Colonic mucosa (tissue), 4 donors: ENCODE measurements at regions not wholly inside any gene's neighbourhood (a gene's known extent, or its start where the extent isn't known, plus 50 kb on each side); places are given as distances from the start of the nearest gene placed in this dataset.

Source experiments
- DNase-seq: peaks from one replicate; pipeline ENCODE4 v3.0.0-alpha.2; 2020
- H3K27ac ChIP-seq: fragments of 200-600 bp; one replicate; pipeline ENCODE4 v1.8.0; 2021
- H3K27me3 ChIP-seq: fragments of 200-600 bp; one replicate; pipeline ENCODE4 v1.8.0; 2021
- H3K36me3 ChIP-seq: fragments of 200-600 bp; one replicate; pipeline ENCODE4 v1.8.0; 2021
- H3K4me1 ChIP-seq: fragments of 200-600 bp; one replicate; pipeline ENCODE4 v1.8.0; 2021; ENCODE audit warnings: mild to moderate bottlenecking
- H3K4me3 ChIP-seq: fragments of 200-600 bp; one replicate; pipeline ENCODE4 v1.8.0; 2021
- H3K9ac ChIP-seq, 2 donors: one replicate each; pipeline ENCODE4 v1.7.0; 2013; ENCODE audit warnings: control low read depth in 2 of 2, low read depth in 2 of 2, low read length in 2 of 2
- H3K9me3 ChIP-seq: fragments of 200-600 bp; one replicate; pipeline ENCODE4 v1.8.0; 2021
- intact Hi-C: fragments of 100-400 bp; cut with DNase I; formaldehyde crosslinking; loops from one replicate; pipeline ENCODE4 v1.14.1; 2022
- TF ChIP-seq, protein P1 (sequence below): fragments of 200-600 bp; IDR thresholded peaks from one replicate; pipeline ENCODE4 v1.8.0; 2022; ENCODE audit warnings: antibody characterized with exemption, mild to moderate bottlenecking
- donor health status: healthy.
- donor health status: DM: no; HTN: no; CAD: no.
- donor health status: DM: no; HTN: no; CAD: no.

DNA sequence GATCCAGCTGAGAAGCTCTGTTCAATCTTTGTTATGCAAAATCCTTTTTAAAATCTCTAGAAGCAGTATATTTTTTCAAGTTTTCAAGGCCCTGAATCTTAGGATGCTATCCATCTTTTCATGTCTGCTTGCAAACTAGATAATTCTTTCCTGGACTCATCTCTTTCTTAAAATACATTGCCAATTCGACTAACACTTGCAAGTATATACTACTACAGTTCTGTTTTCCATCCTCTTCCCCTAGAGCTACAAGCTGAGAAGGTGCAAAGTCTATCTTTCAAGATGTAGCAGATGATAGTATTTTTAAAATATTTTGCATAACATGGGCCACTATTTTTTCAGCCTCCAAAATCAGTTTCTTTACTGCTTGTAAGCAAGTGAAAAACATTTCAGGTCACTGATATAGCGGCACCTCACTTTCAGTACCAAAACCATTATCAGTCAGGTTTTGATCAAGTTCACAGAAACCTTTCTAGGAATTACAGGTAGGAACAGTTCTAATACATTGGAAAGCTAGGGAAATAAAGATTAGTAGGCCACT lies 196.4 kb upstream of the CDH20 start:
- H3K4me3 ChIP-seq: no peak overlapping the region
- H3K9ac ChIP-seq: no peak overlapping the region
- H3K9me3 ChIP-seq: no peaks in the 10 kb centered on the region
- TF ChIP-seq, protein P1, sequence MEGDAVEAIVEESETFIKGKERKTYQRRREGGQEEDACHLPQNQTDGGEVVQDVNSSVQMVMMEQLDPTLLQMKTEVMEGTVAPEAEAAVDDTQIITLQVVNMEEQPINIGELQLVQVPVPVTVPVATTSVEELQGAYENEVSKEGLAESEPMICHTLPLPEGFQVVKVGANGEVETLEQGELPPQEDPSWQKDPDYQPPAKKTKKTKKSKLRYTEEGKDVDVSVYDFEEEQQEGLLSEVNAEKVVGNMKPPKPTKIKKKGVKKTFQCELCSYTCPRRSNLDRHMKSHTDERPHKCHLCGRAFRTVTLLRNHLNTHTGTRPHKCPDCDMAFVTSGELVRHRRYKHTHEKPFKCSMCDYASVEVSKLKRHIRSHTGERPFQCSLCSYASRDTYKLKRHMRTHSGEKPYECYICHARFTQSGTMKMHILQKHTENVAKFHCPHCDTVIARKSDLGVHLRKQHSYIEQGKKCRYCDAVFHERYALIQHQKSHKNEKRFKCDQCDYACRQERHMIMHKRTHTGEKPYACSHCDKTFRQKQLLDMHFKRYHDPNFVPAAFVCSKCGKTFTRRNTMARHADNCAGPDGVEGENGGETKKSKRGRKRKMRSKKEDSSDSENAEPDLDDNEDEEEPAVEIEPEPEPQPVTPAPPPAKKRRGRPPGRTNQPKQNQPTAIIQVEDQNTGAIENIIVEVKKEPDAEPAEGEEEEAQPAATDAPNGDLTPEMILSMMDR: no peak
- no peaks in the 10 kb centered on the region for H3K4me1 ChIP-seq
- no peaks in the 10 kb centered on the region for H3K27me3 ChIP-seq
- intact Hi-C loops: no loop called here
- H3K27ac ChIP-seq: no peak overlapping the region
- H3K36me3 ChIP-seq: no peaks in the 10 kb centered on the region
- DNase-seq: no peak

- intact Hi-C loops: no loop called here
- Histone ChIP-seq H3K4me1 (no peaks in the 10 kb centered on the region), H3K36me3 (no peaks in the 10 kb centered on the region), H3K4me3 (no peak overlapping the region), H3K9ac (no peak overlapping the region), H3K9me3 (no peaks in the 10 kb centered on the region), H3K27ac (no peak overlapping the region), H3K27me3 (no peaks in the 10 kb centered on the region)
- TF ChIP-seq, protein P1: no peak
- no peak for DNase-seq
Measured at GRCh38 chr18:61141691-61142090, 191.5 kb upstream of the CDH20 start.

DNA sequence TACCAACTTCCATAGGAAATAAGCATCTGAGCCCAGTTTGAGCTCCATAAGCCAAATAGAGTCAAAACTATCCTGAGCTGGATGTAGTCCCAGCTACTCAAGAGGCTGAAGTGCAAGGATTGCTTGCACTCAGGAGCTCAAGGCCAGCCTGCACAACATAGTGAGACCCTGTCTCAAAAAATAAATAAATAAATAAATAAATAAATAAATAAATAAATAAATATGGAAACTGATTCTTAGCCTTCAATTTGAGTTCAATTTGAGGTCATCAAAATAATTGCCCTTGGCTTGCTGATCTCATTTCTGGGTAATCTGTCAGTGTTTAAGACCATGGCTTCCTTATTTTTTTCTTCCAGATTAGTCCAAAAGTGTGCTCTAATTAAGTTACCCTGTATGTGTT lies 184.9 kb upstream of the CDH20 start:
- DNase-seq: no peak
- H3K9me3 ChIP-seq: no peaks in the 10 kb centered on the region
- no peak overlapping the region for H3K27ac ChIP-seq
- no peaks in the 10 kb centered on the region for H3K4me1 ChIP-seq
- H3K9ac ChIP-seq: no peak overlapping the region
- H3K4me3 ChIP-seq: no peak overlapping the region
- TF ChIP-seq, protein P1: no peak
- no peaks in the 10 kb centered on the region for H3K36me3 ChIP-seq
- H3K27me3 ChIP-seq: no peaks in the 10 kb centered on the region
- intact Hi-C loops: no loop called here

DNA sequence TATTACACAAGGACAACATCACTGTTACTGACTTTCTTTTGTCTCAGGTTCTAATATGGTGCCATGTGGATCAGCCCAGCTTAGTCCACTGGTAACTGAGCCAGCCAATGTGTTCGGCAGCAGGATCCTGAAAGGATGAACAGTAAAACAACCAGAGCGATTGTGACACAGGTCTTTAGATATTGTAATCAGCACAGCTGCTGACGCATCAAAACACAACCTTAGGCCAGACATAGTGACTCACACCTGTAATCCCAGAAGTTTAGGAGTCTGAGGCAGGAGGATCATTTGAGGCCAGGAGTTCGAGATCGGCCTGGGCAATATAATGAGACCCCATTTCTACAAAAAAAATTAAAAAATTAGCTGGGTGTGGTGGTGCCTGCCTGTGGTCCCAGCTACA lies 183.4 kb upstream of the CDH20 start:
- no peak overlapping the region for H3K27ac ChIP-seq
- no peaks in the 10 kb centered on the region for H3K4me1 ChIP-seq
- TF ChIP-seq, protein P1: no peak
- no peak overlapping the region for H3K9ac ChIP-seq
- H3K27me3 ChIP-seq: no peaks in the 10 kb centered on the region
- H3K36me3 ChIP-seq: no peaks in the 10 kb centered on the region
- no peaks in the 10 kb centered on the region for H3K9me3 ChIP-seq
- intact Hi-C loops: no loop called here
- no peak for DNase-seq
- no peak overlapping the region for H3K4me3 ChIP-seq

DNA sequence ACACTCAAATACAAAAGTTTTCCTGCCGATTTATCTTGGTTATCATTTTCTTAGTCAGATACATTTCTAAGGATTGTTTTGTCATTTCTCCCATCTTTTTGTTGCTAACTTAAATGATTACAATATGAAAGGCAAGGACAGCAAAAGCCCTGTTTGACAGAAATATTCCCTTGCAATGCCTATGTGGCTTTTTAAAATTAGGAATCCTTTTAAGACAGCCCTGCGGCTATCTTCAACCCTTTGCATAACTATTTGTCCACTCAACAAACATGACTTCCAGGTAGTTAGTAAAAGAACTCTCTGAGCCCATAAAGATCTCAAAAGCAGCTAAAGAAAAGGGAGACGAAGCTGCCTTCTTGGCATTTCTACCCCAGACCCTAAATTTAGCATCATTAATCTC lies 179.7 kb upstream of the CDH20 start:
- Histone ChIP-seq H3K4me1 (no peaks in the 10 kb centered on the region), H3K27ac (no peak overlapping the region), H3K27me3 (no peaks in the 10 kb centered on the region), H3K4me3 (no peak overlapping the region), H3K9ac (no peak overlapping the region), H3K9me3 (no peaks in the 10 kb centered on the region), H3K36me3 (no peaks in the 10 kb centered on the region)
- TF ChIP-seq, protein P1: no peak
- DNase-seq: no peak
- intact Hi-C loops: no loop called here

DNA sequence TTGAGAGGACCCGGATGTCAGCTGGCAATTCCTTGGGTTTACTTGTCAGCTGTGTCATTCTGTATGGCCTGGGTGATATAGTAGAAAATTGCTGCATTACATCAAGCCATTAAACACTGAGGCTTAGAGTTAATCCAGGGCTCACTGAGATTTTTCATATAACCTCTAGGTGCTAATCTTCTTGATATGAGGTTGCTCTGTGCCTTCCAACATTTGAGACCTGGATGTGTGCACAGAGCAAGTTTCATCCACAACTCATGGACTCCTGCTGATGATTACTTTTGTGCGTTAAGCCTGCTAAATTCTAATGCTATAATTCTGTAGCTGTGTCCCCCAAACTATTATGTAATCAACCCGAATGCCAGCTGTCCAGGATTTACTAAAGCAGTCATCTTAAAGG lies 178.4 kb upstream of the CDH20 start:
- Histone ChIP-seq H3K9me3 (no peaks in the 10 kb centered on the region), H3K4me3 (no peak overlapping the region), H3K4me1 (no peaks in the 10 kb centered on the region), H3K9ac (no peak overlapping the region), H3K36me3 (no peaks in the 10 kb centered on the region), H3K27me3 (no peaks in the 10 kb centered on the region), H3K27ac (no peak overlapping the region)
- TF ChIP-seq, protein P1: no peak
- intact Hi-C loops: no loop called here
- DNase-seq: no peak
